GM23338 (cell line): ENCODE measurements at regions not wholly inside any gene's neighbourhood (a gene's known extent, or its start where the extent isn't known, plus 50 kb on each side); places are given as distances from the start of the nearest gene placed in this dataset.

Source experiments
- ATAC-seq: fragments of 200-7000 bp; cut with Tn5 transposase; 3 replicates; pipeline ENCODE4 v1.9.1; 2020
- DNase-seq: peaks from one replicate; pipeline ENCODE4 v3.0.0-alpha.2; 2015; ENCODE audit warnings: low spot score
- H2AFZ ChIP-seq: fragments of 200-600 bp; sonication (generic); 2 replicates; pipeline ENCODE4 v1.8.0; 2016; ENCODE audit warnings: antibody characterized with exemption, mild to moderate bottlenecking, moderate library complexity
- H3F3A ChIP-seq: fragments of 200-600 bp; sonication (generic); replicated peaks from 2 replicates; pipeline ENCODE4 v1.8.0; 2017; ENCODE audit warnings: antibody characterized with exemption, mixed run types, low read depth
- H3K27ac ChIP-seq: fragments of 200-600 bp; sonication (generic); 2 replicates; pipeline ENCODE4 v1.6.1; 2016; ENCODE audit warnings: low read depth
- H3K27me3 ChIP-seq: fragments of 200-600 bp; sonication (generic); 2 replicates; pipeline ENCODE4 v1.8.0; 2016; ENCODE audit warnings: mild to moderate bottlenecking, mixed run types, moderate library complexity; ENCODE audit not compliant: insufficient read depth
- H3K36me3 ChIP-seq: fragments of 200-600 bp; sonication (generic); 2 replicates; pipeline ENCODE4 v1.8.0; 2016; ENCODE audit warnings: mild to moderate bottlenecking; ENCODE audit not compliant: insufficient read depth
- H3K4me1 ChIP-seq: fragments of 200-600 bp; sonication (generic); 2 replicates; pipeline ENCODE4 v1.8.0; 2016; ENCODE audit warnings: mild to moderate bottlenecking, moderate library complexity; ENCODE audit not compliant: insufficient read depth
- H3K4me2 ChIP-seq: fragments of 200-600 bp; sonication (generic); 2 replicates; pipeline ENCODE4 v1.7.1; 2017; ENCODE audit warnings: mixed run types
- H3K4me3 ChIP-seq: fragments of 200-600 bp; sonication (generic); 2 replicates; pipeline ENCODE4 v1.6.1; 2016; ENCODE audit warnings: mixed run types
- H3K79me2 ChIP-seq: fragments of 200-600 bp; sonication (generic); replicated peaks from 2 replicates; pipeline ENCODE4 v1.8.0; 2017; ENCODE audit warnings: mild to moderate bottlenecking; ENCODE audit not compliant: insufficient read depth
- H3K9me2 ChIP-seq: fragments of 200-600 bp; sonication (generic); 2 replicates; pipeline ENCODE4 v1.8.0; 2017; ENCODE audit not compliant: insufficient read depth
- H4K20me1 ChIP-seq: fragments of 200-600 bp; sonication (generic); replicated peaks from 2 replicates; pipeline ENCODE4 v1.8.0; 2017; ENCODE audit warnings: mild to moderate bottlenecking; ENCODE audit not compliant: insufficient read depth
- H3K27ac Mint-ChIP-seq: 2 replicates; pipeline ENCODE4 v1.8.0; 2020; ENCODE audit warnings: inconsistent platforms, mild to moderate bottlenecking, moderate library complexity, mixed read lengths
- H3K27me3 Mint-ChIP-seq: 3 replicates; pipeline ENCODE4 v1.8.0; 2022; ENCODE audit warnings: low read depth, mild to moderate bottlenecking, moderate library complexity, mixed read lengths, inconsistent platforms; ENCODE audit not compliant: insufficient read depth, poor library complexity
- H3K36me3 Mint-ChIP-seq: 3 replicates; pipeline ENCODE4 v1.8.0; 2021; ENCODE audit warnings: low read depth, mild to moderate bottlenecking, inconsistent platforms, moderate library complexity, mixed read lengths
- H3K4me1 Mint-ChIP-seq: 3 replicates; pipeline ENCODE4 v1.8.0; 2020; ENCODE audit warnings: mild to moderate bottlenecking, inconsistent platforms, mixed read lengths
- H3K4me3 Mint-ChIP-seq: 3 replicates; pipeline ENCODE4 v1.8.0; 2021; ENCODE audit warnings: moderate library complexity, mild to moderate bottlenecking, inconsistent platforms, mixed read lengths
- H3K9me3 Mint-ChIP-seq: 3 replicates; pipeline ENCODE4 v1.8.0; 2020; ENCODE audit warnings: moderate library complexity, mild to moderate bottlenecking, inconsistent platforms, mixed read lengths
- EZH2phosphoT487 ChIP-seq: fragments of 200-600 bp; sonication (generic); IDR thresholded peaks from one replicate; pipeline ENCODE4 v1.8.1; 2018; ENCODE audit warnings: antibody characterized with exemption; ENCODE audit not compliant: unreplicated experiment
- ZNF114 ChIP-seq: fragments of 250-450 bp; sonication (Bioruptor Pico); IDR thresholded peaks from 2 replicates; pipeline ENCODE4 v1.5.0; 2020; ENCODE audit warnings: mild to moderate bottlenecking, moderate library complexity
- ZNF331 ChIP-seq: fragments of 250-450 bp; sonication (Bioruptor Pico); IDR thresholded peaks from 2 replicates; pipeline ENCODE4 v1.5.0; 2020; ENCODE audit warnings: low read depth, mild to moderate bottlenecking, moderate library complexity
- ZNF462 ChIP-seq: fragments of 250-450 bp; sonication (Bioruptor Pico); IDR thresholded peaks from 2 replicates; pipeline ENCODE4 v1.5.0; 2020; ENCODE audit warnings: mild to moderate bottlenecking, moderate library complexity
- TF ChIP-seq, protein P1 (sequence below): IDR thresholded peaks from one replicate; pipeline ENCODE4 v1.6.1; 2018; ENCODE audit warnings: antibody characterized with exemption; ENCODE audit not compliant: unreplicated experiment

GRCh38 chr10:3336673-3337293 lies 164.2 kb upstream of the PITRM1 start (continued):
- TF ChIP-seq ZNF462 (CRISPR knock-in tag) (no peak), EZH2phosphoT487 (no peak), ZNF331 (no peak)

GRCh38 chr10:3333426-3333825 lies 160.8 kb upstream of the PITRM1 start:
- Histone ChIP-seq H3K36me3 (no peaks in the 10 kb centered on the region), H3K4me1 (0 out of 2 replicates have a peak, but pooled peaks cover 3% of the 10 kb centered on the region), H3K27me3 (no peaks in the 10 kb centered on the region), H4K20me1 (no peaks in the 10 kb centered on the region), H3K4me3 (no peak overlapping the region), H3K27ac (no peak overlapping the region), H2AFZ (peak overlapping the region; percentile 78; the same call in 1 of the 2 replicates), H3F3A (no peaks in the 10 kb centered on the region), H3K4me2 (no peak overlapping the region), H3K9me2 (no peaks in the 10 kb centered on the region), H3K79me2 (no peaks in the 10 kb centered on the region)
- Mint-ChIP-seq H3K27ac (no peak overlapping the region), H3K36me3 (no peaks in the 10 kb centered on the region), H3K4me1 (peaks cover 30% of the 10 kb centered on the region), H3K9me3 (no peaks in the 10 kb centered on the region), H3K4me3 (no peak overlapping the region), H3K27me3 (peaks cover 2% of the 10 kb centered on the region)
- no peak for DNase-seq
- peak; percentile 28; the same call in 2 of the 3 replicates for ATAC-seq
- TF ChIP-seq ZNF114 (CRISPR knock-in tag) (no peak), ZNF462 (CRISPR knock-in tag) (no peak)
- TF ChIP-seq, protein P1, sequence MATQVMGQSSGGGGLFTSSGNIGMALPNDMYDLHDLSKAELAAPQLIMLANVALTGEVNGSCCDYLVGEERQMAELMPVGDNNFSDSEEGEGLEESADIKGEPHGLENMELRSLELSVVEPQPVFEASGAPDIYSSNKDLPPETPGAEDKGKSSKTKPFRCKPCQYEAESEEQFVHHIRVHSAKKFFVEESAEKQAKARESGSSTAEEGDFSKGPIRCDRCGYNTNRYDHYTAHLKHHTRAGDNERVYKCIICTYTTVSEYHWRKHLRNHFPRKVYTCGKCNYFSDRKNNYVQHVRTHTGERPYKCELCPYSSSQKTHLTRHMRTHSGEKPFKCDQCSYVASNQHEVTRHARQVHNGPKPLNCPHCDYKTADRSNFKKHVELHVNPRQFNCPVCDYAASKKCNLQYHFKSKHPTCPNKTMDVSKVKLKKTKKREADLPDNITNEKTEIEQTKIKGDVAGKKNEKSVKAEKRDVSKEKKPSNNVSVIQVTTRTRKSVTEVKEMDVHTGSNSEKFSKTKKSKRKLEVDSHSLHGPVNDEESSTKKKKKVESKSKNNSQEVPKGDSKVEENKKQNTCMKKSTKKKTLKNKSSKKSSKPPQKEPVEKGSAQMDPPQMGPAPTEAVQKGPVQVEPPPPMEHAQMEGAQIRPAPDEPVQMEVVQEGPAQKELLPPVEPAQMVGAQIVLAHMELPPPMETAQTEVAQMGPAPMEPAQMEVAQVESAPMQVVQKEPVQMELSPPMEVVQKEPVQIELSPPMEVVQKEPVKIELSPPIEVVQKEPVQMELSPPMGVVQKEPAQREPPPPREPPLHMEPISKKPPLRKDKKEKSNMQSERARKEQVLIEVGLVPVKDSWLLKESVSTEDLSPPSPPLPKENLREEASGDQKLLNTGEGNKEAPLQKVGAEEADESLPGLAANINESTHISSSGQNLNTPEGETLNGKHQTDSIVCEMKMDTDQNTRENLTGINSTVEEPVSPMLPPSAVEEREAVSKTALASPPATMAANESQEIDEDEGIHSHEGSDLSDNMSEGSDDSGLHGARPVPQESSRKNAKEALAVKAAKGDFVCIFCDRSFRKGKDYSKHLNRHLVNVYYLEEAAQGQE = no peak
